H9 (cell line): ENCODE measurements at regions not wholly inside any gene's neighbourhood (a gene's known extent, or its start where the extent isn't known, plus 50 kb on each side); places are given as distances from the start of the nearest gene placed in this dataset.

Source experiments
- DNase-seq: peaks from one replicate; pipeline ENCODE4 v3.0.0-alpha.2; 2017
- H2AFZ ChIP-seq: one replicate; pipeline ENCODE4 v1.6.1; 2013; ENCODE audit warnings: mild to moderate bottlenecking, low read length, control low read depth, moderate library complexity
- H2AK5ac ChIP-seq: 2 replicates; pipeline ENCODE4 v1.6.1; 2013; ENCODE audit warnings: low read length, control low read depth, mixed read lengths; ENCODE audit not compliant: insufficient read length
- H2BK120ac ChIP-seq: one replicate; pipeline ENCODE4 v1.6.1; 2013; ENCODE audit warnings: low read depth, mild to moderate bottlenecking, low read length, control low read depth, inconsistent platforms; ENCODE audit not compliant: poor library complexity, severe bottlenecking
- H2BK12ac ChIP-seq: 2 replicates; pipeline ENCODE4 v1.6.1; 2013; ENCODE audit warnings: low read length, control low read depth, mixed read lengths, low read depth; ENCODE audit not compliant: insufficient read length
- H2BK15ac ChIP-seq: 2 replicates; pipeline ENCODE4 v1.6.1; 2013; ENCODE audit warnings: low read depth, low read length, control low read depth
- H2BK20ac ChIP-seq: one replicate; pipeline ENCODE4 v1.6.1; 2013; ENCODE audit warnings: low read depth, mild to moderate bottlenecking, low read length, control low read depth, inconsistent platforms; ENCODE audit not compliant: poor library complexity, severe bottlenecking
- H2BK5ac ChIP-seq: 2 replicates; pipeline ENCODE4 v1.6.1; 2013; ENCODE audit warnings: low read length, control low read depth, mixed read lengths; ENCODE audit not compliant: insufficient read length
- H3K14ac ChIP-seq: 2 replicates; pipeline ENCODE4 v1.6.1; 2013; ENCODE audit warnings: low read length, control low read depth; ENCODE audit not compliant: insufficient read depth
- H3K18ac ChIP-seq: 2 replicates; pipeline ENCODE4 v1.6.1; 2013; ENCODE audit warnings: low read depth, mild to moderate bottlenecking, mixed read lengths, low read length, control low read depth; ENCODE audit not compliant: insufficient read length
- H3K23ac ChIP-seq: 2 replicates; pipeline ENCODE4 v1.6.1; 2013; ENCODE audit warnings: low read length, control low read depth, mixed read lengths, low read depth; ENCODE audit not compliant: insufficient read length
- H3K23me2 ChIP-seq: 2 replicates; pipeline ENCODE4 v1.6.1; 2013; ENCODE audit warnings: low read depth, mild to moderate bottlenecking, mixed read lengths, low read length, control low read depth; ENCODE audit not compliant: insufficient read length, poor library complexity, severe bottlenecking
- H3K27ac ChIP-seq: 2 replicates; pipeline ENCODE4 v1.5.1; 2013; ENCODE audit warnings: low read length, control low read depth, mixed read lengths, low read depth; ENCODE audit not compliant: insufficient read length
- H3K27me3 ChIP-seq: 2 replicates; pipeline ENCODE4 v1.6.1; 2013; ENCODE audit warnings: low read length, control low read depth, inconsistent platforms; ENCODE audit not compliant: insufficient read depth
- H3K4ac ChIP-seq: 2 replicates; pipeline ENCODE4 v1.6.1; 2013; ENCODE audit warnings: low read depth, mild to moderate bottlenecking, control low read depth, inconsistent platforms, low read length, moderate library complexity
- H3K4me1 ChIP-seq: 2 replicates; pipeline ENCODE4 v1.6.1; 2013; ENCODE audit warnings: low read length, control low read depth, inconsistent platforms; ENCODE audit not compliant: insufficient read depth
- H3K4me2 ChIP-seq: 2 replicates; pipeline ENCODE4 v1.6.1; 2013; ENCODE audit warnings: low read length, control low read depth, mixed read lengths; ENCODE audit not compliant: insufficient read length, insufficient read depth
- H3K56ac ChIP-seq: 2 replicates; pipeline ENCODE4 v1.6.1; 2013; ENCODE audit warnings: low read depth, mild to moderate bottlenecking, mixed read lengths, low read length, control low read depth; ENCODE audit not compliant: insufficient read length
- H3K79me1 ChIP-seq: 2 replicates; pipeline ENCODE4 v1.6.1; 2013; ENCODE audit warnings: low read depth, mild to moderate bottlenecking, moderate library complexity, low read length, control low read depth, inconsistent platforms; ENCODE audit not compliant: insufficient read depth, poor library complexity, severe bottlenecking
- H3K79me2 ChIP-seq: 2 replicates; pipeline ENCODE4 v1.6.1; 2013; ENCODE audit warnings: low read length, control low read depth, inconsistent platforms; ENCODE audit not compliant: insufficient read depth
- H3K9ac ChIP-seq: 2 replicates; pipeline ENCODE4 v1.6.1; 2013; ENCODE audit warnings: low read length, control low read depth, mixed read lengths; ENCODE audit not compliant: insufficient read length; ENCODE audit errors: extremely low read depth
- H3K9me3 ChIP-seq: one replicate; pipeline ENCODE4 v1.6.1; 2013; ENCODE audit warnings: low read depth, low read length, inconsistent platforms; ENCODE audit not compliant: control insufficient read depth
- H3T11ph ChIP-seq: one replicate; pipeline ENCODE4 v1.6.1; 2013; ENCODE audit warnings: mild to moderate bottlenecking, low read length, control low read depth, inconsistent platforms
- H4K20me1 ChIP-seq: one replicate; pipeline ENCODE4 v1.6.1; 2013; ENCODE audit not compliant: control insufficient read depth, insufficient read length, insufficient read depth
- H4K5ac ChIP-seq: 2 replicates; pipeline ENCODE4 v1.6.1; 2013; ENCODE audit warnings: low read depth, mild to moderate bottlenecking, mixed read lengths, low read length, control low read depth; ENCODE audit not compliant: insufficient read length
- H4K8ac ChIP-seq: replicated peaks from 2 replicates; pipeline ENCODE4 v1.6.1; 2013; ENCODE audit warnings: low read length, control low read depth, mixed read lengths, low read depth; ENCODE audit not compliant: insufficient read length
- H4K91ac ChIP-seq: 2 replicates; pipeline ENCODE4 v1.6.1; 2013; ENCODE audit warnings: low read depth, mild to moderate bottlenecking, moderate library complexity, mixed read lengths, low read length, control low read depth; ENCODE audit not compliant: insufficient read length
- H3K27ac Mint-ChIP-seq, 3 experiments: 2 replicates in 2 of 3; 3 replicates in 1 of 3; pipeline ENCODE4 v1.8.0; 2020 to 2021; ENCODE audit warnings: mixed read lengths in 3 of 3, mild to moderate bottlenecking in 1 of 3, moderate library complexity in 1 of 3
- H3K27me3 Mint-ChIP-seq: 2 replicates; pipeline ENCODE4 v1.8.0; 2021; ENCODE audit warnings: low read depth, mild to moderate bottlenecking, moderate library complexity, mixed read lengths
- H3K36me3 Mint-ChIP-seq, 3 experiments: 2 replicates in 2 of 3; 3 replicates in 1 of 3; pipeline ENCODE4 v1.8.0; 2020 to 2021; ENCODE audit warnings: low read depth in 3 of 3, mixed read lengths in 3 of 3; ENCODE audit not compliant: insufficient read depth in 1 of 3
- H3K4me1 Mint-ChIP-seq, 2 experiments: 2 replicates each; pipeline ENCODE4 v1.8.0; 2020; ENCODE audit warnings: mixed read lengths in 2 of 2
- H3K4me3 Mint-ChIP-seq, 2 experiments: 2 replicates in 1 of 2; 3 replicates in 1 of 2; pipeline ENCODE4 v1.8.0; 2020 to 2021; ENCODE audit warnings: mild to moderate bottlenecking in 2 of 2, mixed read lengths in 2 of 2, moderate library complexity in 1 of 2
- H3K9me3 Mint-ChIP-seq, 2 experiments: 2 replicates in 1 of 2; 3 replicates in 1 of 2; pipeline ENCODE4 v1.8.0; 2020; ENCODE audit warnings: mild to moderate bottlenecking in 2 of 2, mixed read lengths in 2 of 2, moderate library complexity in 1 of 2
- CTCF ChIP-seq: fragments of 200-600 bp; sonication (generic); conservative IDR thresholded peaks from 3 replicates; pipeline ENCODE4 v1.8.0; 2021; ENCODE audit warnings: antibody characterized with exemption, mild to moderate bottlenecking
- WGBS: extraction: QIAGEN DNeasy Blood & Tissue Kit; methylation state at CpG from one replicate; pipeline ENCODE4 v1.1.7; 2013; ENCODE audit warnings: missing lambda C conversion rate, low lambda C conversion rate, mixed read lengths; ENCODE audit not compliant: insufficient read length; ENCODE audit errors: extremely low coverage; 5-methylcytosine and 5-hydroxymethylcytosine counted together

GRCh38 chr6:28603891-28604290, 78.2 kb downstream of the GPX5 start:
- no peak for DNase-seq
- Mint-ChIP-seq H3K4me1 (peaks cover 15 to 17% of the 10 kb centered on the region in 2 experiments), H3K9me3 (no peaks in the 10 kb centered on the region), H3K4me3 (no peak overlapping the region), H3K27ac (no peak overlapping the region), H3K36me3 (no peaks in the 10 kb centered on the region), H3K27me3 (peaks cover 10% of the 10 kb centered on the region)
- Histone ChIP-seq H3K27ac (no peak overlapping the region), H3K14ac (no peak overlapping the region), H3K23me2 (peaks cover 5% of the 10 kb centered on the region), H2AK5ac (no peak overlapping the region), H4K8ac (no peak overlapping the region), H2AFZ (no peak overlapping the region), H3K18ac (no peak overlapping the region), H4K20me1 (no peaks in the 10 kb centered on the region), H3K4me1 (no peaks in the 10 kb centered on the region; the same call in 1 of the 2 replicates), H3T11ph (no peak overlapping the region), H2BK120ac (no peak overlapping the region), H3K79me1 (no peaks in the 10 kb centered on the region), H4K91ac (no peak overlapping the region), H3K56ac (no peak overlapping the region), H3K27me3 (no peaks in the 10 kb centered on the region), H3K9me3 (no peaks in the 10 kb centered on the region), H3K79me2 (no peaks in the 10 kb centered on the region), H2BK20ac (no peak overlapping the region), H2BK5ac (no peak overlapping the region), H3K23ac (no peak overlapping the region), H2BK15ac (no peak overlapping the region), H3K4ac (no peak overlapping the region), H2BK12ac (no peak overlapping the region), H3K4me2 (no peak overlapping the region), H3K9ac (no peak overlapping the region), H4K5ac (no peak overlapping the region)
- no peak for TF ChIP-seq CTCF
- WGBS, result no CpG with 5 or more reads among the region's 1 CpG
